ENCODE measurements at regions not wholly inside any gene's neighbourhood (a gene's known extent, or its start where the extent isn't known, plus 50 kb on each side); places are given as distances from the start of the nearest gene placed in this dataset.

GRCh38 chr10:113320987-113321386 is 231.9 kb upstream of the HABP2 start:
- Histone ChIP-seq H2AFZ (no peak overlapping the region), H3K36me3 (ENCODE audit: insufficient read depth) (no peaks in the 10 kb centered on the region; the same call in 1 of the 2 replicates), H3K9me2 (ENCODE audit: insufficient read depth) (0 out of 2 replicates have a peak, but pooled peaks cover 6% of the 10 kb centered on the region), H3K4me3 (no peak overlapping the region), H3K27me3 (ENCODE audit: insufficient read depth) (no peaks in the 10 kb centered on the region), H3K79me2 (replicated peaks; ENCODE audit: insufficient read depth) (no peaks in the 10 kb centered on the region), H4K20me1 (replicated peaks; ENCODE audit: insufficient read depth) (no peaks in the 10 kb centered on the region), H3F3A (replicated peaks; ENCODE audit: low read depth) (no peaks in the 10 kb centered on the region), H3K27ac (ENCODE audit: low read depth) (no peak overlapping the region), H3K4me1 (ENCODE audit: insufficient read depth) (no peaks in the 10 kb centered on the region), H3K4me2 (no peak overlapping the region)
- DNase-seq (ENCODE audit: low spot score) (no peak), ATAC-seq (no peak)
- no peak overlapping the region for H3K4me3 Mint-ChIP-seq
- H3K27ac Mint-ChIP-seq: no peak overlapping the region
- H3K9me3 Mint-ChIP-seq: no peaks in the 10 kb centered on the region
- peaks cover 6% of the 10 kb centered on the region; the same call in 2 of the 3 replicates for H3K4me1 Mint-ChIP-seq
- no peaks in the 10 kb centered on the region for H3K36me3 Mint-ChIP-seq (ENCODE audit: low read depth)
- TF ChIP-seq CTCF (conservative IDR thresholded peaks at IDR 0.05; ENCODE audit: low read depth in 2 of 2) (no peak), ZNF114 (CRISPR knock-in tag; IDR thresholded peaks at IDR 0.05) (no peak), EZH2 (IDR thresholded peaks at IDR 0.05; ENCODE audit: low read depth, unreplicated experiment) (no peak), CREB1 (CRISPR knock-in tag; IDR thresholded peaks at IDR 0.05; ENCODE audit: low read depth) (no peak), EZH2phosphoT487 (IDR thresholded peaks at IDR 0.05; ENCODE audit: unreplicated experiment) (no peak), ETS1 (IDR thresholded peaks at IDR 0.05) (no peak), JUNB (IDR thresholded peaks at IDR 0.05; ENCODE audit: unreplicated experiment) (no peak), POLR2AphosphoS5 (IDR thresholded peaks at IDR 0.05; ENCODE audit: low read depth) (no peak), ZNF462 (CRISPR knock-in tag; IDR thresholded peaks at IDR 0.05) (no peak), STAT1 (IDR thresholded peaks at IDR 0.05; ENCODE audit: unreplicated experiment) (no peak), ZNF331 (CRISPR knock-in tag; IDR thresholded peaks at IDR 0.05; ENCODE audit: low read depth) (no peak), REST (IDR thresholded peaks at IDR 0.05; ENCODE audit: unreplicated experiment) (no peak), NANOG (IDR thresholded peaks at IDR 0.05; ENCODE audit: borderline replicate concordance) (no peak)
- H3K27me3 Mint-ChIP-seq (ENCODE audit: insufficient read depth, low read depth, poor library complexity): no peaks in the 10 kb centered on the region
